ENCODE measurements at regions not wholly inside any gene's neighbourhood (a gene's known extent, or its start where the extent isn't known, plus 50 kb on each side); places are given as distances from the start of the nearest gene placed in this dataset.
"Not testable (repeated sequence)": the region's sequence is repeated elsewhere in the genome, so short reads cannot be mapped to it uniquely, and the experiment has no call there.

DNA sequence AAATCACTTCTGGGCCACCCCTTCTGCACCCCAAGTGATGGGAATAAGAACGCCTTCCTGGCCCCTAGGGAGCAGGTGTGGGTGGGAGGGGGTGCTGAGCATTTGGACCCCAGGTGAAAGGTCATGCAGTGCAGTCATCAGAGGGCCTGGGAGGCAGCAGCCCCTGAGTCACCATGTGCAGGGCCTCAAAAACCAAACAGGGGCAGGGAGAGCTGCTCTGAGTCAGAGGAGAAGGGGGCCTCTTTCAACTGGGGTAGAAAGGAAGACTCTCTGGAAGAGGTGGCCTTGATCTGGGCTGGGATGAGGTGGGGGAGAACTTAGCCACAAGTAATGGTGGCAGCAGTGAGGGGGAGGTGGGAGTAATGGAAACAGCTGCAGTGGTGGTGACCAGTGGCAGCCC lies 164.3 kb downstream of the BUB3 start:
- no peak for DNase-seq (ENCODE audit: low read depth in 2 of 2)

DNA sequence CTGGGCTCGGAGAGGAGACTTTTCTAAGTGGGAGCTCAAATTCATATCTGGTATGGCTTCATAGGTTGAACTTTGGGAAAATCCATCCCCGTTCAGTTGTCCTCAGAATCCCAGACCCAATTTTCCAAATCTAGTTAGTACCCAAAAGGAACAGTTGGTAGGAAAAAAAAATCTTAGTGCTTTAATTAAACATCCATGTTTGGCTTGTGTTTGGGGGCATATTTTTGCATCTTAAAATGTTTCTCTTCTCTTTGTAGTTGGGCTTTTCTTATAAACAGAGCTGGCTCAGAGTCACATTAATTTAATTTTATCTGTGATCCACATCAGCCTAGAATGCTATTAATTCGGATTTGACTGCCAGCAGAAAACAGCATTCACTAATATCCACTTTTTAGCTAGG lies 165.9 kb downstream of the BUB3 start:
- DNase-seq (ENCODE audit: low read depth in 2 of 2), result no peak

DNA sequence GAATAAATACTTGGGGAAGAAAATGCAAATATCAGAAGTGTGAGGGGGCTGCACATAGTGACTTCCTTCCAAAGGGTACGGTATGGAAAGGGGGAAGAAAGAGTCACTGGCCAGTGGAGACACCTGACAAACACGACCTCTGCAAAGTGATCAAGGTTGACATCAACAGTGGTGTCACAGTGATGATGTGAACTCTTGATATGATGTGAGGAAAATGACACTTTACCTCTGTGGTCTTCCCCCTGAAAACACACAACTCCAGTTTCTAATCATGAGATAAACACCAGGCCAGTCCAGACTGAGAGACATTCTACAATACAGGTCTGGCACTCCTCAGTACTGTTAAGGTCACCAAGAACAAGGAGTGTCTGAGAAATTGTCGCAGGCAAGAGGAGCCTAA lies 169.7 kb downstream of the BUB3 start:
- DNase-seq (ENCODE audit: low read depth in 2 of 2), result no peak

DNA sequence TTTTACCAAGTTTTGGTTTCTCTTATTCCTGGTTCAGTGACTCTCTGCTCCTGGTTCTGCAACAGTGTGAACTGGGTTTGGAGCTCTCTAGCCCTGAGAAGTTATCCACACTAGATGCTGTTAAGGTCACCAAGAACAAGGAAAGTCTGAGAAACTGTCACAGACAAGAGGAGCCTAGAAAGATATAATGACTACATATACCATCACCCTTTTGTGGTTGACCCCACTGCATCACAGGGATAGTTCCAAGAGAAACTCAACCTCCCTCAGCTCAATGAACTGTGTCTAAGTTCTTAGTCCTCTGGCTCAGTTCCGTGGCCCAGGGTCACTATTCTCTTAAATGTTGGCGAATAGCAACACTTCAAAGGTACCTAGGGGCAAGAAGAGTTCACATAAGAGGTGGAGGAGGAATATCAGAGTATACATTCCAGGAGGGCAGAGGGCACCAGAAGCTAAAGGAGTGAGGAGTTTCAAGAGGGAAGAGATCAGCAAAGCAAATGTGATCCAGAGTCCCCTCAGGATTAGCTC lies 171.5 kb downstream of the BUB3 start:
- no peak for DNase-seq (ENCODE audit: low read depth in 2 of 2)

DNA sequence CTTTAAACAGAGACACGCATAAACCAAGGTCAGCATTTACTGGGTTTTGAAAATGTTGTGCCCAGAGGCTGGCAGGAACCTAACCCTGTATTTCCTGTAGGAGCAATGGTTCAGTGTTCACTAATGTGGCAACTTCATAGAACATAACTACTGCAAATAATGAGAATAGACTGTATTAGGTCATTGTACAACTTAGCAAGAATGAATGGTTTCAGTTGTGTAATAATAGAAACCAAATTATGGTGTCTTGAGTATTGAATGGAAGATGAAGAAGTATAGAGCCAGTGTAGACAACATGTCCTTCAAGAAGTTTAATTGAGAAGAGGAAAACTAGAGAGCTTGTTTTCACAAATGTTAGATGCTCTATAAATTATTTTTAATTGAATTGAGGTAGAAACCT lies 172.5 kb downstream of the BUB3 start:
- no peak for DNase-seq (ENCODE audit: low read depth in 2 of 2)

DNA sequence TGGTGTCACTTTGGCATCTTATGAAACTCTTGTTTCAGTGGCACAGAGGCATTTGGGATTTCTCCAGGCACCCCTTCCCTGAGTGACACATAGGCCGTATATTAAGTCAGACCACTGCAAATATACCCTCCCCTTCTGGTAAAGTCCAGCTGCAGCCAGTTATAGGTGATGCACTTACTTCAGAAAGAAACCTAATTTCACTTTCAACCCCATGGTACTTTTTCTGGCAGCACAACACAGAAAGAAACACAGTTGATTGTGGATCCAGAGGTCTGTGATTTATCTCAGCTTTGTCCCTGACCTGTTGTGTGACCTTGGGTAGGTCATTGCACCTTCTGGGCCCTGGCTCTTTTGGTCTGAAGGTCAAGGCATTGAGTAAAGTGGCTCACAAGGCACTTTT lies 173.2 kb downstream of the BUB3 start:
- DNase-seq (ENCODE audit: low read depth in 2 of 2), result no peak

DNA sequence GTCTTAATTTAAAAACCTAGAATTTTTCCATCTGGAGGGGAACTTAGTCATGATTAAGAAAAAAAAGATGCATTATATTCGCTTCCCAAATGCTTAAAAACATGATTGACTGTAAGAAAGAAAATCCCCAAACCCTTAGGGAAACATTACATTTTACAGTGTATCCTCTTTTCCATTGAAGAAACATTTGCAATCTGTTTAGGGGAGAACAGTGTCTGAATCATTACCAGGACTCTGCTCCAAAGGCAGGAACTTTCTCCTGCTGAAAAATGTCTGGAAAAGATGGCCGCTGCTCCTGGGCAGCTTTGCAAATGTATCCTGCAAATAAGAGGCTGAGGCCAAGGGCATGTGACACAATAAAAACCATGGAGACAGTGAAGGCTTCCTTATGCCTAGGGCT lies 173.7 kb downstream of the BUB3 start:
- DNase-seq (ENCODE audit: low read depth in 2 of 2), result no peak

DNA sequence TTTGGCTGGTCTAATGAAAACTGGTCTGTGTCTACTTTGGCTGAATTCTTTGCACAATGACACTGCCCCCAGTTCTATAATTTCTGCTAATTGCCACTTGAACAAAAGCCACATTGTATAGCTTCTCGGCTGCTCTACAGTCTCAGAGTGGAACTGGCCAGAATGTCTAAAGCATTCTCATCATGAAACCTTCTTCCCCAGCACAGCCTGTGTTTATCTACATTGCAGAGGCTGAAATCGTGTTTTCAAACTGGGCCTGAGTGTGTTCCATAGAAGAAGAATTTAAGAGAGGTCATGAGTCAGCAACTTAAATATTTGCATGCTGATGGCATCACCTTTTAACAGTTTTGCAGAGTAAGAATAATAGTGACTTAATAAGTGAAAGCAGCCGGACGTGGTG lies 177.2 kb downstream of the BUB3 start:
- no peak for DNase-seq (ENCODE audit: low read depth in 2 of 2)

DNA sequence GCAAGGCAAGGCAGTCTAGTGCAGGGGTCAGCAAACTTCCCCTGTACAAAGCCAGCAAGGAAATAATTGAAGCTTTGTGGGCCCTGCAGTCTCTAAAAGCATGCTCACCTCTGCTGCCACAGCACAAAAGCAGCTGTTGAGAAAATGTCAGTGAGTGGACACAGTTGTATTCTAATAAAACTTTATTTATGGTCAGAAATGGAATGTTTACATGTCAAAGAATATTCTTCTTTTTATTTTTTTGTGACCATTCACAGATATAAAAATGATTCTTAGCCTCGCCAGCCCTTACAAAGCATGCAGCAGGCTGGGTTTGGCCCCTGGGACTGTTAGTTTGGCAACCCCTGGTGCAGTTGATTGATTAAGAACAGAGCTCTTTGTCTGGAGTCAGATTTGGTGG lies 192.4 kb downstream of the BUB3 start:
- DNase-seq (ENCODE audit: low read depth in 2 of 2), result no peak

DNA sequence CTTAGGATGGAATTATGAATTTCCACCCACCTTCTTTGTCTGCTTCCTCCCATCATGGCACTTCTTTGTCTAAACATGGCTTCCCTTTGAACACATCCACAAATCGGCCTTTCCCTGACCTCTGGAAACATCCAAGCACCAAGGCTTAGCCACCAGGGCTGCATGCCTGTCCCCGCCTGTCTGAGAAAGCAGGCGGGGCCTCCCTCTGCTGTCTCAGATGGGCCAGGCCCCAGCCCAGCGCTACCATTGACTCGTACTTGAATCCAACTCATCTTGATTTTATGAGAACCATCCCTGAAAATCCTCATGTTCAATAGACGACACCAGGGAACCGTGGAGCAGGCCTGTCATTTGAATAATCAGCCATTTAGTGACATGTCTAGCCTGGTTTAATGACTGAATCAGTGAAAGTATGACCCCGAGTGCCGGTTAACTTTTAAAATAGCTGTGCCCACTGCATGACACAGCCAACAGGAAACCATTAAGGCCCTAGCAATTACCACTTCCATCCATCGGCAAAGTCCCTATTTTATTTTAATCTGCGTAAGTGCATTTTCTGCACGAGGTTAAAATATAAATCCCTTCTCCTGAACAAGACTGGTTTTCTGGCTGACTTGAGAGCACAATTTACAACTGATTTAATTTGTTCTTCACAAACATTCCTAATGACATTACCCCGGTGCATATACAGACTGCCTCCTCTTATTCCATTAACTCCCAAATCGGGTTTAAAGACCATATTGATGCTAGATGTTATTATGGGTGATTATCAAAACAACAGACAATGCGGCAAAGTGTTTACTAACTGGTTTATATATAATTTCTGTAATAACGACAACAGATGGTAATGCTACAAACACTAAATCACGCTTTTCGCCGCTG lies 194.7 kb downstream of the BUB3 start:
- DNase-seq (ENCODE audit: low read depth in 2 of 2), result no peak

DNA sequence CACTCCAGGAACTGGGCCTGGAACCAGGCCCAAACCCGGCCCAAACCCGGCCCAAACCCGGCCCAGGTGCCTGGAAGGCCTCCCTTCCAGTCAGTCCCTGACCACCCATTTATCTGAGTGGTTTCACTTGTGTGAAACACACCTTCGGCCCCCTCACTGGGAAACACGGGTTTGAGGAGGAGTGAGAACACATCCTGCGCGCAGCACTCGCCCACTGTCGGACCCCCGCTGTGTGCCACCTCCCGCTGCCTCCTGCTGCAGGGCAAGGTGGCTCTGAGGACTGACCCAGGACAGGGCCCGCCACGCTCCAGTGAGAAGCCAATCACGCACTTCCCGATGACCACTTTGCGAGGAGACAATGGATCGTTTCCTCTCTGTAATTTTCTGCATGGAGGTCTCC lies 197.5 kb downstream of the BUB3 start:
- DNase-seq (ENCODE audit: low read depth in 2 of 2), result no peak

DNA sequence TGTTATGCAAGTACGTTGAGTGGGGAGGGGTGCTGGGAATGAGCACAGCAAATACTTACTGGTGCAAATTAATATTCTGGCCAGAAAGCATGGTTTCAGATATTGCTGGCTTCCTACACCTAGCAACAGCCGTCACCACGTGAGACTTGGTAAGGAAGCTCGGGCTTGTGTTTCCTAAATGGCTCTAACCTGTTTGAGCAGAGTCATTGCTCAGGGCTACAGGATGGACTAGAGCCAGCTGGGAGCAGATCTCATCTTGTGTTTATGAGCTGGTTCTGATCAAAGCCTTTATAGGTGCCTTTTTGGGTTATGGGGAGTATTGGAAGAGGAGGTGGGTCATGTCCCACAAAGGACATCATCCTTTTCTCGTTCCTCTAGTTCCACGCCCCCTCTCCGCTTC lies 200.3 kb downstream of the BUB3 start:
- no peak for DNase-seq (ENCODE audit: low read depth in 2 of 2)

DNA sequence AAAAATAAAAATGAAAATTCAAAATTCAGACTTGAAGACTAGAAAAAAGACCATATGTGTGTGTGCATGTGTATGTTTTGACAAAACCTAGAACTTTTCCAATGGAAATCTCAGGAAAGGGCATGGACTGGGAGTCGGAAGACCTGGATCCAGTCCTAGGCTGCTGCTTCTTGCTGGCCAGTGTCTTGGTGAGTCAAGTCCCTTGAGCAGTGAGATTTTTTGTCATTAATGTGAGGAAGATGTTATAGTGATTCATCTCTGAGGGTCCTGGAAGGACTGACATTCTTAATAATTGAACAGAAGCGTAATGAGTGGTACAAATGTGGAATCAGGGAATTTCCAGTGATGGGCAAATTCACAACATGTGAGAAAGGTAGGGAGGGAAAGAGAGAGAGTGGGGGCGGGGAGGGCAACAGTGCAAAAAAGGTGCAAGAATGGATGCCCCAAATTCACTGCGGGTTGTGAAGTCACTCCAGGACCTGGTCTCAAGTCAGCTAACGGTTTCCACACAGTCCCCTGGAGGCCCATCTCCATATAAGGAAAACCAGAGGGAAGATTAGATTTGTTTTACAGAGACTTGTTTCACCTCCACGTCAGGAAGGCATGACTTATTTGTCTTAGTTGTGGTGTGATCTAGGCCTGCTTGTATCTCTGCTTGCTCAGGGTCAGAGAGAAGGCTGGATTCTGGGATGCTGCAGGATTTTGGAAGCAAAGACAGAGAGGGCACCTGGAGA lies 201.7 kb downstream of the BUB3 start:
- DNase-seq (ENCODE audit: low read depth in 2 of 2), result no peak

DNA sequence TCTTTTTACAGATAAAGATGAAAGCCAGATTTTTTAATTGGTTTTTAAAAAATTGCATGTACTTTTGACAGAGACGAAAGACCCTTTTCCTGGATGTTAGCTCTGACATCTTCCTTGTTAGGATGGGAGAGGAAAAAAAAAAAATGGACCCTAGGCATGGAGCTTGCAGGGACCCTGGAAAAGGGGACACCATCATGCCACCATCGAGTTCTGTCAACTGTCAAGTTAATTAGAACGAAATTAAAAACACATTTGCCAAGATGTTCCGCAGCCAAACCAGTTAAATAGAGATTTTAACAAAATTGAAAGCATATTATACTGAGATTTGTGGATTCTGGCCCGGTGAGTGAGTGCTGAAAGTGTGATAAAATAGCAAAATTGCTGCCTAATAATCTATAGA lies 202.6 kb downstream of the BUB3 start:
- DNase-seq (ENCODE audit: low read depth in 2 of 2), result no peak

DNA sequence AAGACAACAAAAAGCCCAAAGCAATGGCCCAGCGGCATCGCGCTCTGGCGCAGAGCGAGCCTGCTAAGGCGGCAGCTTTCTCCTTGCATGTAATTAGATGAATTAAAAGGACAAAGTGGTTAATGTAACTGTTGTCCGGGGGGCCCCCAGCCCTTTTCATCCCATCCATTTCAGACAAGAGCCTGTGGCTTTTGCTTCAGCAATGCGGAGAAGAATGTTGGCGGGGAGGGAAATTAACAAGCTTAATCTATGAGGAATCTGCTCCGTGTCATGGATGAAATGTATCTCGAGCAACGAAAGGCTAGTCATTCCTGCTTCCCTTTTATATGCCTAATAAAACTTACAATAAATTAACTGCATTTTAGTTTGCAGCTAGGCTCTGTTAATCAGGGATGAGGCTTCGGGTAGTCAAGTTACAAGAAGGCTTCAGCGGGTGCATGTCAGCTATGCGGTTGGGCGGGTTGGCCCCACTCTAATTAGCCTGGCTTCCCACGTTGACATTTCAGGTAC lies 203.3 kb downstream of the BUB3 start:
- DNase-seq (ENCODE audit: low read depth in 2 of 2), result no peak

DNA sequence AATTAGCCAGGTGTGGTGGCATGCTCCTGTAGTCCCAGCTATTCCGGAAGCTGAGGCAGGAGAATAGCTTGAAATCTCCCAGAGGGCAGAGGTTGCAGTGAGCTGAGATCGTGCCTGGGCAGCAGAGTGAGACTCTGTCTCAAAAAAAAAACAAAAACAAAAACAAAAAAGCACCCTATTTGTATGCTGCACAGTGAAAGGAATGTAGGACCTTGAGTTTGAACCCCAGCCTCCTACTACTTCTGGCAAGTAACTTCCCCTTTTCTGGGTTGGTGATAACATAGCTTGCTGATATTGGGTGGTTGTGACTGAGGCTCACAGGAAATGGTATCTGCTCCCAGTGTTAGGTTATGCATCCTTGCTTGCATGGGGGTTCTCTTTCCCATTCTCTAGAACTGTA lies 205.3 kb downstream of the BUB3 start:
- no peak for DNase-seq (ENCODE audit: low read depth in 2 of 2)

DNA sequence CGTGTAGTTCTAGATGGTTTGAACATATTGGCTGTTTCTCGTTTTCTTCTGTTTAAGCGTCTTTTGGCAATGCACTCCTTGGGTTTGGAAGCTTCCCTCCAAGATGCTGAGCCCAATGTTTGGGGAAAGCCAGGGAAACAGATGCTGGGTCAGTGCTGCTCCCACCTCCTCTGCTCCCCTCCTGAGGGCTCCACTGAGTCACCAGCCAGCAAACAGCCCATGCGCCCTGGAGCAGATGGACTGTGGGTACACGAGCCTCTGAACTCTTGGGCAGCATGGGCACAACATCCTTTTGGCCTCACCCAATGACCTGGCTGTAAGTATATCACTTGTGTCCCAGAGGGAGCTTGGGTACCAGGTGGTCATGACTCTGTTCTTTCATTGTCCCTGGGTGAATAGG lies 207.6 kb downstream of the BUB3 start:
- DNase-seq (ENCODE audit: low read depth in 2 of 2), result no peak

DNA sequence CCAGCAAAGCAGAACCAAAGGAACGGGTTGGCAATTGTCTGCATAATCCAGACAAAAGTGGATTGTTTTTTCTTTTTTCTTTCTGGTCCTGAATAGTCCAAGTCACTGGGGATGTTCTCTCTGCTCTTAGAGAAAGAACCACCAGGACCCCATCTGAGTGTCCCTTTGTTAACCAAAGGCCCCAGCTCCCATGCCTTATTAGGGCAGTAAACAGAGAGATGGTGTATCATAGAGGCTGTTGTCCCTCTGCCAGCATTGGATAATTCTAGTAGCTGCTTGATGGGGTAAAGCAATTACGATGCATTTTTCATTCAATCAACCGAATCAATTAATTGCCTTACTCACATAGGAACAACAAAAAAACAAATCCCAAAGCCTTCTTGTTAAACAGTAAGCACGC lies 213.0 kb downstream of the BUB3 start:
- DNase-seq (ENCODE audit: low read depth in 2 of 2), result no peak

DNA sequence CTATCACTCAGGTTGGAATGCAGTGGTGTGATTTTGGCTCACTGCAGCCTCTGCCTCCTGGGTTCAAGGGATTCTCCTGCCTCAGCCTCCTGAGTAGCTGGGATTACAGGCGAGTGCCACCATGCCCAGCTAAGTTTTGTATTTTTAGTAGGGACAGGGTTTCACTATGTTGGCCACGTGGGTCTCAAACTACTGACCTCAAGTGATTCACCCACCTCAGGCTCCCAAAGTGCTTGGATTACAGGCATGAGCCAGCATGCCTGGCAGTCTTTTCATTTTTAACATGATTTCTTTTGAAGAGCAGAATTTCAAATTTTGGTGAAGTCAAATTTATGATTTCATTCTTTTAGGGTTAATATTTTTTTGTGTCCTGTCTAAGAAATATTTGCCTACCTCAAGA lies 217.4 kb downstream of the BUB3 start:
- not testable (repeated sequence) for DNase-seq (ENCODE audit: low read depth in 2 of 2)

DNA sequence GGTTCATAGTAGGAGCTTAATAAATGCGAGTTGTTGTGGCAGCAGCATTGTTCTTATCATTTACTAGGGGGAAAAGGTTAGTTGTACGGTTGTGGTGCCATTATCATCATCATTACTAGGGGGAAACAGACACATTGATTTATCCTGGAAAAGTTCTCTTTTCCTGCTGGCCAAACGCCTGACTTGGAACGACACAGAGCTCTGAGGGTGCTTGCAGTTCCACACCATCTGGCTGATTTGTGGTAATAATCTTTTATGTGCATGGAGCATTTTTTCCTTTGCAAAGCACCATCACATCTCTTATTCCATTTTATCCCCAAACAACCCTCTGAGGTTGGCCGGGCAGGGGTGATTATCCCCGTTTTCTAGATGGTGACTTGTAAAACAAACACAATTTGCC lies 219.4 kb downstream of the BUB3 start:
- DNase-seq (ENCODE audit: low read depth in 2 of 2), result no peak

DNA sequence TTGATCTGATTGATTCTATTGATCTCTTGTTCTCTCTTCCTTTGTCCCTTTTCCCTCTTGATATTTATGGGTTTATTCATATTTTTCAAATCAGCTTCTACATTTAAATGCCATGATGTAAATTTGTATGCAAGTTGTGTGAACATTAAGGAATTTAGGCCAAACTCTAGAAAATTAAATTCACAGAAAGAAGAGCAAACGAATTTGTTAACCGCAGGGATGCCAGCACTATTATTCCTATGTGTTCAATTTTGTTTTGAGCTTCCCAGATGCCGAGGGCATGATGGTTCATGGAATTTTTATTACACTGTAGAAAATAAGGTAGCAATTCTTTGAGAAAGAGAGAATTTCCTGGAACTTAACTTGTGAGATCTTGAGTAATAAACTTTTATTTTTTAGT lies 220.9 kb downstream of the BUB3 start:
- no peak for DNase-seq (ENCODE audit: low read depth in 2 of 2)

DNA sequence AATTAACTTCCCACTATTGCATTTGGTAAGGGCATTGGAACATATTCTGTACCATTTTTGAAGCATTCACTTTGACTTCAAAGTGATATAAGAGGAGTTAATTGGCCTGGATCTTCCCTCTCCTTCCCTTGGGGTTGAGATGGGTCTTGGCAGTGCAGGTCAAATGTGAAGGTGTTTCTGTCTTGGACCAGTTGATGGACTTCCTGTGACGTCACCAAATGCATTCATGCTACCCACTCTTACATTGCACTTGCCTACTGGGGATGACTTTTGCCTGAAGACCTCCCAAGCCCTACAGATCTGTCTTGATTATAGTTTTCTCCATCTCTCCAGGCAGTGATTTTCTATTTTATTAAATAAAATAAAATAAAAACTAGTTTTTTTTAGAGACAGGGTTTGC lies 221.5 kb downstream of the BUB3 start:
- DNase-seq (ENCODE audit: low read depth in 2 of 2), result no peak

DNA sequence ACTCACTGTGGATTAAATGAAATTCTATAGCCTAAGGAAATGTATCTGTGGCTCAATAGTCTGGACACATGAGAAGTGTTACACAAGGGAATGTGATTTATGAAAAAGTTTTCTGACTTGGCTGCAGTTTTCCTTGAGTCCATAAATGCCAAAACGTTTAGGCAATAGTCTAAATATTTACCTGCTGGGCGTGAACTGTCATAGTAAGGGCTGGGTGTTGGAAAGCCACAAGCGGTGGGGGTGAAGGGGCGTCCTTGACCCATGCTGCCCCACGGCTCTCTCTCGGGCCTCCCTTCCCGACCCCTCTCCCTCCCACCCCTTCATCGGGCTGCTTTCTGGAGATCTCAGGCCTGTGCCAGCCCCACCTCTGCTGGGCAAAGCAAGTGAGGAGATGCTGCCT lies 223.7 kb downstream of the BUB3 start:
- DNase-seq (ENCODE audit: low read depth in 2 of 2), result no peak
